NCI-H345 treated with DMSO at 0.1 percent for 48 hours (cell line): ENCODE measurements at regions not wholly inside any gene's neighbourhood (a gene's known extent, or its start where the extent isn't known, plus 50 kb on each side); places are given as distances from the start of the nearest gene placed in this dataset.
"Not testable (repeated sequence)": the region's sequence is repeated elsewhere in the genome, so short reads cannot be mapped to it uniquely, and the experiment has no call there.

Source experiments
- DNase-seq: peaks from one replicate; lab custom pipeline; 2025; ENCODE audit not compliant: unreplicated experiment; lab: John Stamatoyannopoulos, UW

DNA sequence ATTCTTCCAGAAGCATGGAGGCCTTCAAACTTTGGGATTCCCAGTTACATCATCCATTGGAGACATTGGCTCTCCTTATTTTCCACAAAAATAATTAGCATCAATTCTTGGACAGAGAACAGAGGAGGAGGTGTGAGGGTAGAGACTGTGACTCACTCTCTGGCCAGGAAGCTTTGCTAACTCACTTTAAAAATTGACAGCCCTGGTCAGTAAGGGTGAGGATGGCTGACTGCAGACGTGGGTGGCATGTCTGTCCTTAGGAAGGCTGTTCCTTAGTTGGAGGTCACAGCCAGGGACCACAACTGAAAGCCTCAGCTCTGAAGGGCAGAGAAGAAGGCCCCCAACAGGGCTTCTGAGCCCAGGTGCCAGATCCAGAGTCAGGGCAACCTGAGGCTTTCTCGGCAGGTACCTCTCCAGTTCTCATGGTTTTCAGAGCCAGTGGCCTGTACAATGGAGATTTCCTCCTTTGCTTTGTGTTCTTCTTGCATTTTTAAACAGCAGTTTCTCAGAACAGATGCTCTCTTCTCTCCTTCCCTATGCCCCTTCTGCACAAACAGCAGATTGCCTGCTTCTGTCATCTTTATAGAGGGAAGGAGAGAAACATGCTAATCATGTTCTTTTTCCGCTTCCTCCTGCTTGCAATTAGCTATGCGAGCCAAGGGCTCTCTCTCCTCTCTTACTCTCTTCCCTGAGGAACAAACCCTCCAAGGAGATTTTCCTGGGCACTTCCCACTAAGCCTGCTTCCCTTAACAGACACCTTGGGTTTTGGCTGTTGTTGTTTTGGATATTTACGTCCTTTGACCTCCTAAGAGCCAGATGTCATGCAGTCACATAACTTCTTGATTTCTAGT, 92.5 kb upstream of the ZNF366 start:
- no peak for DNase-seq

DNA sequence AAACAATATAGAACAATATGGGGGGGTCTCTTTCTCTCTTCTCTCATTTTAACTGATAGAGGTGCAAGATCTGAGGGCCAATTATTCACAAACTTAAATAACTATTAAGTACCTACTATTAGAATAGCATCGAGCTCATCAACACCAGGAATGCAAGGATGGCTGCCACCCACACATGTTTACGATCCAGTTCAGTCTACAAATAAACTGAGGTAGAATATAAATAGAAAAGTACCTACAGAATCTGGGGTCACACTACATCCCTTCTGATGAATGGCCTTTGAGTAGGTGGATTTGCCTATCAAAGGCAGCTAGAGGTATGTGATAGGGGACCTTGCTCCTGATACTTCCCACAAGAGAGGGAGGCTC, 91.8 kb upstream of the ZNF366 start:
- no peak for DNase-seq

DNA sequence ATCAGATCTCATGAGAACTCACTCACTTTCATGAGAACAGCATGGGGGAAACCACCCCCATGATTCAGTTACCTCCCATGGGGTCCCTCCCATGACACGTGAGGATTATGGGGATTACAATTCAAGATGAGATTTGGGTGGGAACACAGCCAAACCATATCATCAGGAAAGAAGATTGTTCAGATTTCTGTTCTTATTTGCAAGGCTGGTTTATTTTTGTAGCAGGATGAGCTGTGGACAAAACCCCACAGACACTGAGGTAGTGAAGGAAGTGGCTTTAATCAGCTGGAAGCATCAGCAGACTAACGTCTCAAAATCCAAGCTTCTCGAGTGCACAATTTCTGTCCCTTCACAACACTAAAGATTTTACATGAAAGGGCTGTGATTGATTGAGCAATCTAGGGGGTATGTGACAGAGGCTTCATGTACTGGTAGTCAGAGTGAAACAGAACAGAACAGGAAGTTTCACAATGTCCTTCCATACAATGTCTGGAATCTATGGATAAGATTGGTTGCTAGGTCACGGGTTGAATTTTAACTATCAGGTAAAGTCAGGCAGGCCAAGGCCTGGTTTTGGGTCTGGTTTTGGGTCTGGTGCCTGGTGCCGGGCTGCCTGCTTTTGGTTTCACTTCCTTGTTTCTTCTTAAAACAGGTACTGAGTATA, 91.3 kb upstream of the ZNF366 start:
- no peak for DNase-seq

DNA sequence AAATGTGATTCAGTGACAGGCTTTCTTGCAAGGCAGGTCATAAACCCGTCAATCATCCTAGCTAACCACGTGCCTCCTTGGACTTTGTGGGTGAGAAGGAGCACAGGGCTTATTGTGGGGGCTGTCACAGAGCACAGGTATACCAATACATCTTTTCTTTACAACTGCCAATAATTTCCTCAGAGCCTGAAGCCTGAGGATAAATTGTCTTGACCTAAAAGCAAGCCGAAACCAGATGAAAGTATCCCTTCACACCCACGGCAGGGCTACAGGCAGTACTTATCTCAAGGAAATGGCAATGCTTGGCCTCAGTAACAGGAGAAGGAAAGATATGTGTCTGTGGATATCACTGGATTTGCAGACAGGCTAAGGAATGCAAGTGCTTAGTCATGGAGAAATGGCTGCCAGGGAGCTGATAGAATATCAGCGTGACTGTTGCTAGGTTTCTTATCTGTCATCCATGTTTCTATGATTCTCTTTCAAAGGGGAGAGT, 90.3 kb upstream of the ZNF366 start:
- no peak for DNase-seq

DNA sequence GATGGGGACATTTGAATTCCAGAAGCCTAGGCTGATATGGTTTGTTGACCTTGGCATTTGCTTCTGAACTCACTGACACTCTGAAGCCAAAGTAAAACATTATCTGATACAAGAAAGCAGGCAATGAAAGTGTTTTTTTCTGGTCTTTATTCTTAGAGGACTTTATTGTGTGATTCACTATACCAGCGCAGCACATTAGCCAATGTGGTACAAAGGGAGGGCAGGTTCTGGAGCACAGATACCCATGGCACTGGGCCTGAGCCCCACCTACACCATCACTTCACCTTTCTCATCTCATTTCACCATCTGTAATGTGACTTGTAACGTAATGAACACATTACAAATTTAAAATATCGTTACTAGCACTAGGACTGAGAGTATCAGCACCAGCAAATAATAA, 89.7 kb upstream of the ZNF366 start:
- DNase-seq = no peak

DNA sequence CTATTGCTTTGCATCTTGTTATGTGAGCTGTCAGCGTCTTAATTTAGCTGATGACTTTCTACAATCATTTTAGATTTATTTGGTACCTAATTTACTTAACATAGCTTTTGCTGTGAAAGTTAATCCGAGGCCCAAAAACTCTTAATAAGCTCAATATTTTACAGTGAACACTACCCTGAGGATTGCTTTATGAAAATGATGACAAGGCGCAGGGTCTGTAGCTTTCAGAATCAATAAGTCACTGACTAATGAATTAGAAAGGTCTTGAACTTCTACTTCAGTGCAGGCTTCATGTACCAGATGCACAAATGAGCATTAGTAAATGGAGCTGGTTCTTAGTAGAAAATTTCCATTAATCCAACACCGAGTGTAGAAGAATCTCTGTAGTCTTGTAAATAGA, 81.4 kb upstream of the ZNF366 start:
- no peak for DNase-seq

DNA sequence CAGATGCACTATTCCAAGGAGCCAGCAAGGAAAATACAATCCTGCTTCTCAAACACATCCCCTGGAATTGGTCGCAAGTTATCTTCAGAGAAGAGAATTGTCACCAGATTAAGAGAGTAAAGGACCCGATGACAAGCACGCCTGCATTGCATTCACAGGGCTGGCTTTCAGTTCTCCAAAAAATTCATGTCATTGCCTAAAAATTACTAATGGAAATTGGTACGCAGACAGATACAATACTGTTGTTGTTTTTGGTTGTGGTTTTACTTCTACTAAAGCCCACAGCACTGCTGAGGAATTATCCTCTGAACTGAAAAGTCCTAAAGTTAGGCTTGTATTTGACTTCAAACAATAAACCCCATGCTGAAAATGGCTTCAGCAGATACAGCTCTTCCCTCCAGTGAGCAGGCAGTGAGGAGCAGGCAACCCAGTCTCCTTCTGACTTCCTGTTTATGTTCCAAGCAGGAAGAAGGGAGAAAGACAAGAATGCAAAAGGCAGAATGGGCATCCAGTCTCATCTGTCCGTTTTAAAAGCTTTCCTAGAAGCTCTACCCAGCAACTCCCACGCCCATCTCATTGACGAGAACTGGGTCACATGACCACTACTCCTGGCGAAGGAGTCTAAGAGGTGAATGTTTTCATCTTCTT, 80.6 kb upstream of the ZNF366 start:
- DNase-seq = no peak

DNA sequence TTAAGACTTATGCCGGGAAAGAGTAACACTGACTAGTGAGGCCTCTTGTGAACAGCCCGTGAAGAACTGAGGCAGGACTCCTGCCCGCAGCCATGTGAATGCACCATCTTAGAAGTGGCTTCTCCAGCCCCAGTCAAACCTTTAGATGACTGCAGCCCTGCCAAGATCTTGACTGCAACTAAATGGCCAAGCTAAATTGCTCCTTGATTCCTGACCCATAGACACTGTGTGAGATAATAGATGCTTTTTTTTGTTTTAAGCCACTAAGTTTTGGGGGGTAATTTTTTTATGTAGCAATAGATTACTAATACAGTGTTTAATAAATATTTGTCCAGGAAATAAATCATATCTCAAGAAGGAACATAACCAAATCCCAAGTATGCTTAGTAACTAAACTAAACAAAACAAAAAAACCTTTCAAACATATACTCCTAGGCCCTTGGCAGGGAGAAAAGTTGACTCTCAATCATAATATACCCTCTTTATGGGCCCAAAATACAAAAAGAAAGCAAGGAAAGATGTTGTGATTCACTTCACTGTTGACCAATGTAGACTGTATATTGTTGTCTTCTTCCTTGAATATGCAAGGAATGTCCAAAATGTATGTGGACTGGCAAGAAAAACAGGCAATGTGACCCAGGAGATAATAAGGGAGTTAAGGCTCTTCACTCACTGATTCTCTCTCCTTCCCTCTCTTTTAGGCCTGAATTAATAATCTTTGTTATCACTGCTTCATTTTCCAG, 79.7 kb upstream of the ZNF366 start:
- DNase-seq = no peak

DNA sequence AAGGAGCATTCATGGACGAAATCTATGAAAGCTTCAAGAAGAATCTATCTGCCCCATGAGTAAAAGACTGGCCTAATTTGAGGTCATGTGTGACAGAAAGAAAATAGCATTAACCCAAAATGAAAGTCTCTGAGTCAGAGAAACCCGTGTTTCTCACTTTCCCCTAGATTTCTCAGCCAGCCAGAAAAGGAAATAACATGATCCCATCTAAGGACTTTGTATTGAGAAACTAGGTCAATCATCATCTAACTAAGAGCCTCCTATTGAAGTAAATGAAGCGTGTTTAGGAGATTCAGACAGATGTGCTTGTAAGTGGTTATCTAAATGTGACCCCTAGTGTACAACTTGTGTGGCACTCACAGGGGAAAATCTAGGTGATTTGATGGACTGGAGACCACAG, 77.3 kb upstream of the ZNF366 start:
- no peak for DNase-seq

DNA sequence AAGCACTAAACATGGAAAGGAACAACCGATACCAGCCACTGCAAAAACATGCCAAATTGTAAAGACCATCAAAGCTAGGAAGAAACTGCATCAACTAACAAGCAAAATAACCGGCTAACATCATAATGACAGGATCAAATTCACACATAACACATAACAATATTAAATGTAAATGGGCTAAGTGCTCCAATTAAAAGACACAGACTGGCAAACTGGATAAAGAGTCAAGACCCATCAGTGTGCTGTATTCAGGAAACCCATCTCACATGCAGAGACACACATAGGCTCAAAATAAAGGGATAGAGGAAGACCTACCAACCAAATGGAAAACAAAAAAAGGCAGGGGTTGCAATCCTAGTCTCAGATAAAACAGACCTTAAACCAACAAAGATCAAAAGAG, 72.1 kb upstream of the ZNF366 start:
- not testable (repeated sequence) for DNase-seq

DNA sequence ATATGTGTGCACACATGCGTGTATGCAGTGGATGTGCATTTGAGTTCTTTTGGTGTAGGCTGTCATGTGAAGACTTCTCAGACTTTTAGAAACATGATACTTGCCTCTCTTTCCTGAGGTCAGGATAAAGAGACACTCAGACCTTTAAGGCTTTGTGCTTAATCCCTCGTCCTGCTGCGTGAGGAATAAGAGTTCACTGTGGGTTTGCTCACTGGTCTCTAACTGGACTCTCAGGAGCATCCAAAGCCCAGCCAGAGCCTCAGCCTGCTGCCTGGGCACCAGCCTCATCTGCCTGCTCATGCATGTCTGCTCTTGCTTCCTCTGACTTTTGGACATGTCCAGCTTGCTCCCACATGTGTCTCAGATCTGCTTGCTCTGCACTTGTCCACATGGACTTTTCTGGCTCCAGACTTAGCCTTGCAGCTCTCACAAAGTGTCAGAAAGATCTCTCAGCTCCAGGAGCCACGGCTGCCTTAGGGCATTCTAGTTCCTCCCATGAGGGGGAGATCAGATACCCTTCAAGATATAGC, 65.1 kb upstream of the ZNF366 start:
- DNase-seq = no peak

DNA sequence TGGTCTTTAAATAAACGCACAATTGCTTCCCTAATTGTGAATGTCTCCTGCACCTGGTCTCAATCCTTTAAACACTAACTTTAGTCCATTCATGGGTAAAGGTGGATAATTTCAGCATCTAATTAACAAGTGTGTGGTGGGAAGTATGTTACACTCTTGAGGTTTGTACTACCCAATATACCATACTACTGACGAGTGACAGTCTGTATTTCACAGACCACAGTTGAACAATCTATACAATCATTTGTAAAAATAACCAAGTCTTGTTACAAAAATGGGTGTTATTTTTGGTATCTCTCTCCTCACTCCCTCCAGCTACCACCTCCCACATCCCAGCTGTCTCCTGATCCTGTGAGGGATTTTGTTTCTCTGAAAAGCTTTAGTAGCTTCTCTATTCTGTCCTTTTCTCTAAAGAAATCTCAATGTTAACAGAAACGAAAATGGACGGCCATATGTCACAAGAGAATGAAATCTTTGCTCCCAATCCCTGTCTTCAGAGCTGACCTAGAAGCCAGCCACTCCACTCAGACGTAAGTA, 62.3 kb upstream of the ZNF366 start:
- no peak for DNase-seq

DNA sequence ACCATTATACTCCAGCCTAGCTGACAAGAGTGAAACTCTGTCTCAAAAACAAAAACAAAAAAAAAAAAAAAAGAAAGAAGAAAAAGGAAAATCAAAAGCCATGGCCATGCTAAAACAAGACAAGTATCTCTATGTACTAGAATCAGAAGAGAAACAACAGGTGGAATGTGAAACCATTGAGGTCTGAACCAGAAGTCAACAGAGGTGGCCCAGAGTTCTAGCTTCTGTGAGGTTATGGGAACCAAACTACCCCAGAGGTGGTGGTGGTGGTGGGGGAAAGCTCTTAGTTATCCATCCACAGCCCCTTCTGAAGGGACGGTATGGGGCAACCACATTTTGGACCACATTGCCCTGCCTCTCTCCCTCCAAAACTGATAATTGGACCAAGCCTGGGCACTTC, 59.5 kb upstream of the ZNF366 start:
- no peak for DNase-seq

DNA sequence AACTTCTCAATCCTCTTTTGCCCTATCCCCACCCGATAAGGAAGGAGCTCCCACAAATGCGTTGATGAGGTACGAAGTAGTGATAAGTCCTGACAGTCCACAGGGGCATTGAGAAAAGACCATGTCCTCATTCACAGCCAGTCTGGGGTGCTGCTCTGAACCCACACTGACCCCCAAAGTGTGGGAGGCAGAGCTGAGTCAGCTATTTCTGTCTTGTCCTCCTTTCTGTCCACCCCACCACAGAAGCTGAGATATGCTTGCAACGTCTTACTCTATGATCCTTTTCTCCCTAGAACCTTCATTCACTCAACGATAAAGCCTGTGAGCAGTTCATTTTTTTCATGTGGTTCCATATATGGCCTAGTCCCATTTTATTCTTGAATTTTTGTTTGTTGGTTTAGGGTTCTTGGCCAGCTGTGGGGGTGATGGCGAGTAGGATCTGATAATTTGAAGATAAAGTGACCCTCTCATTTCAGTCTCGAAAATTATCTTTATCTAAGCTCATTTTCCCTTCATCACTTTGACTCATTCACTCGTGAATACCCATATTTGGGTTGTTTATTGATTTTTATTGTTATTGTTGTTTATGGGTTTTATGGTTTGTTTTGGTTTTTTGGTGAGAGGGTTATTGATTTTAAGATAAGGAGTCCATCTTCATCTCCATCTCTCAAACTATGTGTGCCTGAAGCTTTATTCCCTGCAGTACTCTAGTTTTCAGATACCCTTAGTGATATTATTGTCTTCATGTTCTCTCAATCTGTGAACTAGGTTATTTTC, 58.5 kb upstream of the ZNF366 start:
- no peak for DNase-seq

DNA sequence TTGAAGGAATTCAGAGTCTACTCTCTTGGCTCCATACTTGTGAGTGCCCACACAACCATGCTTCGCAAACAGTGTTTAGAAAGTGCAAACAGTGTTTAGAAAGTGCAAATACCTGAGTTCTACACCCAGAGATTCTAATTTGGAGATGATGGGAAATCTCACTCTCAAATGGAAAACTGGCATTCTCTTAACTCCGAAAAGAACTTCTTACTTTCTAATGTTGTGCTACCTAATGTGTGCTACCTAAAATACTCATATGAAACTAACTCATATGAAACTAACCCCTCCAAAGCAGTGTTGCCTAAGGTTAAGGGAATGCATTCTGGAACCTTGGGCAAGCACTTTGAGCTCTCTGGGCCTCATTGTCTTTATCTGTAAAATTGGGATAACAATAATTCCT, 55.5 kb upstream of the ZNF366 start:
- no peak for DNase-seq

DNA sequence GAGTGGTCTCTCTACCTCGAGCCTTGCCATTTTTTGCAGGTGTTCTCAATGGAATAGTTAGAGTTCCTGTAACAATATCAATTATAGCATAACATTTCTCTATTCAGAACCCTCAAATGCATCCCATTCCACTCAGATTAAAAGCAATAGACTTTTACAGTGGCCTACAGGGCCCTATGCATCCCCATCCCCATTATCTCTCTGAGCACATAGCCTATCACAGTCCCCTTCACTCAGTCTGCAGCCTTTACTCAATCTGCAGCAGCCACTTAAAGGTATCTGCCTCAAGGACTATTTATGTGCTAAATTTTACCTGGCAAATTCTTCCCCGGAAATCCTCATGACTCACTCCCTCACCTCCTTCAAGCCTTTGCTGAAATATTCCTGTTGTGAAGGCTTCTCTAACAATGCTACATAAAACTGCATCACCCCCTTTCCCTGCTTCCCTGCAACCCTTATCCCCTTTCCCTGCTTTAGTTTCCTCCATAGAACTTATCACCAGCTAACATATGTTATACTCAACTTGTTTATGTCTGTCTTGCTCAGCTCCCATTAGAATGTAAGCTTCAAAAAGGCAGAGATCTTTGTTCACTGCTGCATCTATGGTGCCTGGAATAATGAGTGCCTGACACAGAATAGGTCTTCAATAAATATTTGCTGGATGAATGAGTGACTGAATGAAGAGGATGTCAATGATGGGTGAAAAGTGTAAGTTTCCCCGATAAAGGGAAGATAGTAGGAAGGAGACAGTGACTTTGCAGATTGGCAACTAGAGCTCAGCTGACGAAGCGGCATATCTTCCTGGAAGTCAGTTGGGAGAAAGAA, 54.1 kb upstream of the ZNF366 start:
- DNase-seq = no peak

DNA sequence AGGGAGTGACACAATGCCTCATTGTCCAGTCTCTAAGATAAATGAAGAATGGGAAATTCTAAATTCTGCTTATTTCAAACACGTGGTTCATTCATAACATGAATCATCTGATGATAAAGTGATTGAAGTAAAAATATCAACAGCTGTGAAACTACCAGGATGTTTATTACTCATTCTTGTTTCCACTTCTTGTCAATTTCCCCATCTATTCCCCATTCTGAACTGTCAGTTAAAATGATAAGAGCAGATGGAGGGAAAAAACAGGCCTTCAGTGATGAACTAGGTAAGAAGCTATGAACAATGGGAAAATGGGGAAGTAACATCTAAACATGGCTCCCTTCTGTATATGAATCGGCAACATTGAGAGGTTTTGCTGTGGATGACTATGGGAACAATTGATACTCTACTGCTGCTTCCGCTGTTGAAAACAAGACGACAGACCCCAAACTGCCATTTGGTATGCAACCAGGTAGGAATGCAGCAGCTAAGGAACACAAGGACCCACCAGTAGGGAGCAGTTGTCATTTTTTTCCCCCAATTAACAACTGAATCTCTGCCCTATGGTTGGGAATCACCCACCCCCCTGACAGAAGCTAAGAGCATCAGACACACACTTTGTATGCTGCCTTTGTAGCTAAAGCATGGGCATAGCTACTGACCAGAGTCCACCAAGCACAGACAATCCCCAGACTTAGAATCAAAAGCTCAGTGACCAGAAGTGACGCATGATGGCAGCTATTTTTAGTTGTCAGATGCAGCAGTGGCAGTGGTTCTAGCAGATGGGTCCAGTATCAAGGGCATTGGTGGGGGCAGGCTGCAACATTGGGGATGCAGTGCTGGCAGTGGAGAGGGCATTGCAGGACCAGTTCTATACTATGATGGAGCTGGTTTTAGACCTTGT, 52.9 kb upstream of the ZNF366 start:
- DNase-seq = no peak

DNA sequence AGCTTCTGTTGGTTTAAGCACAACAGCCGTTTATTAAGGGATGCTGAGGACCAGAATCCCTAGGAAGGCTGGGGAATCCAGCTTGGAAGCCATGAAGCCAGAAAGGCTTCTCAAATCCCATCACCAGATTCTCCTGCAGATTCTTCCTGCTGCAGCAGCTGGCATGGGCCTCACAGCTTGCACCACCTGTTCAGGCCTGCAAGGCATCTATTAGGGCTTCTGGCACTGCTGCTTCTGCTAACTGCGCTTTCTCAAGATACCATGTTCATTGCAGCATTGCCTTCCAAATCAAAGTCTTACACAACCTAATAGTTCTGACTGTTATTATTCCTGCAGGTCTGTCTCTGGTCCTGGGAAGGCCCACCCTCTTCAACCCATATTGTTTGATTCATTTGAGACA, 51.2 kb upstream of the ZNF366 start:
- DNase-seq = no peak
